ENCODE measurements at regions not wholly inside any gene's neighbourhood (a gene's known extent, or its start where the extent isn't known, plus 50 kb on each side); places are given as distances from the start of the nearest gene placed in this dataset.

GRCh38 chr15:38626443-38627050, 61.9 kb upstream of the RASGRP1 start:
- TF ChIP-seq TEAD4 (IDR thresholded peaks at IDR 0.05; ENCODE audit: borderline replicate concordance, insufficient read depth): no peak
- no peak for TF ChIP-seq MXI1 (IDR thresholded peaks at IDR 0.05; ENCODE audit: low read depth, low read length)
- no peak for TF ChIP-seq EP300 (IDR thresholded peaks at IDR 0.05; ENCODE audit: borderline replicate concordance in 1 of 2, low read depth in 1 of 2, low read length in 1 of 2)
- no peak for TF ChIP-seq FOXM1 (IDR thresholded peaks at IDR 0.05; ENCODE audit: low read depth)
- TF ChIP-seq FOSL2 (IDR thresholded peaks at IDR 0.05; ENCODE audit: borderline replicate concordance, low read depth): no peak
- TF ChIP-seq YY1 (IDR thresholded peaks at IDR 0.05; ENCODE audit: low read depth): no peak
- TF ChIP-seq TCF12 (IDR thresholded peaks at IDR 0.05): no peak
- TF ChIP-seq JUND (IDR thresholded peaks at IDR 0.05): no peak
- TF ChIP-seq USF1 (IDR thresholded peaks at IDR 0.05; ENCODE audit: borderline replicate concordance, low read depth): no peak
- no peak for TF ChIP-seq USF2 (IDR thresholded peaks at IDR 0.05; ENCODE audit: borderline replicate concordance, low read depth, low read length)
- TF ChIP-seq ELF1 (IDR thresholded peaks at IDR 0.05): no peak
- TF ChIP-seq ZBTB33 (IDR thresholded peaks at IDR 0.05; ENCODE audit: borderline replicate concordance, low read depth): no peak
- TF ChIP-seq PBX3 (IDR thresholded peaks at IDR 0.05): no peak
- no peak for TF ChIP-seq RAD21 (IDR thresholded peaks at IDR 0.05; ENCODE audit: low read length)
- TF ChIP-seq CHD2 (IDR thresholded peaks at IDR 0.05; ENCODE audit: low read length, partially characterized antibody): no peak
- TF ChIP-seq NRF1 (IDR thresholded peaks at IDR 0.05; ENCODE audit: low read depth, low read length): no peak
- TF ChIP-seq IRF3 (IDR thresholded peaks at IDR 0.05; ENCODE audit: low read depth, low read length): no peak
- no peak for TF ChIP-seq TAF1 (IDR thresholded peaks at IDR 0.05; ENCODE audit: borderline replicate concordance, low read depth, low read length)
- TF ChIP-seq GABPA (IDR thresholded peaks at IDR 0.05; ENCODE audit: low read depth): no peak
- TF ChIP-seq SMC3 (IDR thresholded peaks at IDR 0.05; ENCODE audit: low read depth, low read length): no peak
- POLR2A ChIA-PET: no interaction called here
- H3F3A ChIP-seq (replicated peaks; ENCODE audit: insufficient read depth): no peaks in the 10 kb centered on the region
- no peak overlapping the region for H3K4me2 ChIP-seq
- no peaks in the 10 kb centered on the region for H3K9me3 ChIP-seq
- H3K36me3 ChIP-seq (replicated peaks in 1 of 2; ENCODE audit: control insufficient read depth in 1 of 2, insufficient read depth in 2 of 2, low read length in 1 of 2): no peaks in the 10 kb centered on the region
- H3K4me1 ChIP-seq (ENCODE audit: control insufficient read depth in 1 of 2, insufficient read depth in 2 of 2, low read depth in 1 of 2, low read length in 1 of 2): no peaks in the 10 kb centered on the region
- no peak overlapping the region for H3K9ac ChIP-seq
- DNase-seq: no peak
- H3K27ac ChIP-seq (ENCODE audit: low read depth in 2 of 2, low read length in 1 of 2): no peak overlapping the region
- no peaks in the 10 kb centered on the region for H3K79me2 ChIP-seq (ENCODE audit: insufficient read depth)
- no peaks in the 10 kb centered on the region for H4K20me1 ChIP-seq (ENCODE audit: insufficient read depth)
- H3K9me2 ChIP-seq: no peaks in the 10 kb centered on the region
- peaks cover 20% of the 10 kb centered on the region; the same call in 1 of the 2 replicates for H3K27me3 ChIP-seq (ENCODE audit: insufficient read depth)
- CTCF ChIA-PET: interaction anchor here (0.6 to 1.6 kb wide), 6 partner anchors 9 to 623 kb away, joined by 3 to 5 read pairs (median 4); no protein-coding TSS in a partner anchor
- no peak overlapping the region for H3K4me3 ChIP-seq (ENCODE audit: low read depth in 2 of 2, low read length in 1 of 2)
- WGBS (ENCODE audit: low lambda C conversion rate): 58% methylated on average over 4 of the region's 4 CpGs
- no peak overlapping the region for H2AFZ ChIP-seq (ENCODE audit: low read depth)

Measured in SK-N-SH (cell line).